Left kidney (tissue), 1 donor: ENCODE measurements at regions not wholly inside any gene's neighbourhood (a gene's known extent, or its start where the extent isn't known, plus 50 kb on each side); places are given as distances from the start of the nearest gene placed in this dataset.
"Not testable (repeated sequence)": the region's sequence is repeated elsewhere in the genome, so short reads cannot be mapped to it uniquely, and the experiment has no call there.

Experiments used
- DNase-seq: peaks from one replicate; pipeline ENCODE4 v3.0.0-alpha.2; 2013

GRCh38 chr10:121690152-121690848, 92.1 kb upstream of the FGFR2 start:
- DNase-seq, result no peak

GRCh38 chr10:121687095-121687813, 89.0 kb upstream of the FGFR2 start:
- DNase-seq, result no peak

GRCh38 chr10:121684276-121684675, 86.0 kb upstream of the FGFR2 start:
- no peak for DNase-seq

- no peak for DNase-seq
These were observed 85.6 kb upstream of the FGFR2 start for GRCh38 chr10:121683816-121684215.

- no peak for DNase-seq
These were observed 85.1 kb upstream of the FGFR2 start for GRCh38 chr10:121683366-121683765.

DNA sequence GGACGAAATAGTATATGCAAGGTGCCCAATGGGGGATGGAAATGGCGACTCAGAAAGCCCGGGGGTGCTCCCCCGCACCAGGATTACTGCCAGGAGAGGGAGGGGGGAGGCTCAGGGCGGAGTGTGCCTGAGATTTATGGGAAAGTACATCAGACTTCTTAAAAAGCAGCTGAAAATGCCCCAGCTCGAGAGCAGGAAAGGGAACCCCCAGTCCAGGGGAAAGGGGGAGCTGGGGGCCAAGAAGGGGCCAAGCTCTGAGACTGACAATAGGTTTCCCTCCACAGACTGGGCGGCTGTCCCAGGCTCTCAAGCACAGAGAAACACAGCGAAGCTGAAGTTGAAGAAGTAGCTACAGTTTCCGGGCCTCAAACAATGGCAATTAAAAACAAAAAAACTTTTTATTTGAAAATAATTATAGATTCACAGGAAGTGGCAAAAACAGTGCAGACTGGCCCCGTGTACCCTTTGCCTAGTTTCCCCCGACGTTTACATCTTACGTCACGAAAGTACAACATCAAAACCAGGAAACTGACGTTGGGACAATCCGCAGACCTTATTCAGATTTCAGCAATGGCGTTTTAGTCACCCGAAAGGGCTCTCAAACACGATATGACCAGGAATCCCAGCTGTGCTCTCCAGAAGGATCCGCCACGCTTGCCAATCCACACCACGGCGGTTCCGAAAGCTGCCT, 83.9 kb upstream of the FGFR2 start:
- DNase-seq, result no peak

DNA sequence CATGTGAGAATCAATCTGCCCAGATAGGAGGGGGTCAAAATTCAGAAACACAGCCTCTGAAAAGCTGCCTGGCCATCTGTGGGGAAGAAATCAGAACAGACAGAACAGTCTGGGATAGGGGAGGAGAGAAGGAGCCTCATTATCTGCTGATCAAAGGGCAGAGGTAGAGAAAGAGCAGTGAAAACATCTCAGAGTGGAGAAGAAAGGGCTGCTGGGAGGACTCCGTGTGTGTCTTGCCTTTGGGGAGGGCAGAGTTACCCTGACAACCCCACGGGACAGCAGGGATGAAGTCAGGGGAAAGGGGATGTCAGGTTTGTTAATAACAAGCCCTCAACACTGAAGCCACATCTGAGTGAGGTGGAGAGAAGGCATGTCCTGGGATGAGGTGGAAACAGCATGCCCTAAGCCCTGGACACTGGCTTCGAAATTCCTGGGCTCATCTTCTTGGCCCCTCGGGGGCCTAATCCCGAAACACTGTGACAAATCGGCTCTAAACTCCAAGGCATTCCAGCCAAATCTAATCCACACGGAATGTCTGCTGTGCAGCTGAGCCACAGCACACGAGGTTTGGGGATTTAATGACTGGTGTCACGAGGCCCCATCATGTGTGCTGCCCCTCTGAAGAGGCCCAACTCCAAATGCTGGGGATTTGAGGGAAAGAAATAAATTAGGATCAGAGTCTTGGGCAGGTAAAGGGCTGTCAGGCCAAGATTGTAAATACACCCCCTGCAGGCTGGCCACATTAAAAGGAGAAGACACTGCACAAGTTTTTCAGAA, 82.8 kb upstream of the FGFR2 start:
- no peak for DNase-seq

GRCh38 chr10:121679916-121680315, 81.7 kb upstream of the FGFR2 start:
- DNase-seq, result no peak

- no peak for DNase-seq
These were observed 80.5 kb upstream of the FGFR2 start for GRCh38 chr10:121678631-121679174.

DNA sequence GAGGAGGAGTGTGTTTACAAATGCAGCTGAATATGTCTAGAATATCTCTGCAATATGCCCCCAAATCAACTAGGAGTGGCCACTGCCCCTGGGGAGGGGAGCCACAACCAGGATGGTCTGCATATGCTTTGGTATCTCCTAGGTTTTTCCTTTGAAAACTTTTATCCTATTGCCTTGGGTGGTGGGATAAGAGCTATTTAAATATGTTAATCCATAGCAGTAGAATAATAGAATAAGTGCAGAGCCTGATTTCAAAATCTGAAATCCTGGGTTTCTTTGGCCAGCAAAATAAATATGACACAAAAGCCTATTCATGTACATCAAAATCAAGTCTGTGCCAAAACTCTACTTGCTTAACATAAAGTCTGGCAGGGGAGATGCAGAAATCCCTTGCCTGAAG, 79.6 kb upstream of the FGFR2 start:
- DNase-seq, result no peak

DNA sequence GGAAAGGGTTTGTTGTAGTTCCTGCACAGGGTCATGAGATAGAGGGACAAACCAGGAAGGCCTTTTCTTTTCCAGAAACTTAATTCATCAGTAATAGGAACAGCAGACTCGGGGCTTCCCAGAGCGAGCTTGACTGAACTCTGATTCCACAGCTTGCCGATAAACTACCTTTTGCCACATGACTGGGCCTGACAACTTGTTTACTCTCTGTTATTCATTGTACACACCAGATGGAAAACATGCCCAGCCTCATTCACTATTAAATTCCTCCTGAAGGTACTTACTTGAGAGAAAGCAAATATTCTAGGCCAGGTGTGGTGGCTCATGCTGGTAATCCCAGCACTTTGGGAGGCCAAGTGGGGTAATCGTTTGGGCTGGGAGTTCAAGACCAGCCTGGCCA, 77.1 kb upstream of the FGFR2 start:
- no peak for DNase-seq

GRCh38 chr10:121674885-121675284, 76.6 kb upstream of the FGFR2 start:
- no peak for DNase-seq

DNA sequence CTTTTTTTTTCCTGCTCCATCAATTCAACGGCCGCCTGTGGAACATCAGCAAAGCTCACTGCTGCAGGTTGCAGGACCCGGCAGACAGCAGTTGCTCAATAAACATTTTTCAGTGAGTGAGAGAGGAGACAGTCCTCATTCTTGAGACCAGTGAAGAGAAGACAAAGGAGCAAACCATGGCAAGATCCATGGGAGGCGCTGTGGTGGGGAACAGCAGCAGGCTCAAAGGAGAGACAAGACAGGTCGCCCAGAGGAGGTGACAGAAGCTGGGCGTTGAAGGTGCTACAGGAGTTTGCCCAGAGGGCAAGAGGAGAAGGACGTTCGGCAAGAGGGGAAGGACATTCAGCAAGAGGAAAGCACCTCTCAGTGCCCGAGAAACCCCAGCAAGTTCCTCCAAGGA, 74.5 kb upstream of the FGFR2 start:
- no peak for DNase-seq

GRCh38 chr10:121669840-121670239, 71.6 kb upstream of the FGFR2 start:
- not testable (repeated sequence) for DNase-seq

GRCh38 chr10:121669028-121669374, 70.8 kb upstream of the FGFR2 start:
- DNase-seq, result no peak

DNA sequence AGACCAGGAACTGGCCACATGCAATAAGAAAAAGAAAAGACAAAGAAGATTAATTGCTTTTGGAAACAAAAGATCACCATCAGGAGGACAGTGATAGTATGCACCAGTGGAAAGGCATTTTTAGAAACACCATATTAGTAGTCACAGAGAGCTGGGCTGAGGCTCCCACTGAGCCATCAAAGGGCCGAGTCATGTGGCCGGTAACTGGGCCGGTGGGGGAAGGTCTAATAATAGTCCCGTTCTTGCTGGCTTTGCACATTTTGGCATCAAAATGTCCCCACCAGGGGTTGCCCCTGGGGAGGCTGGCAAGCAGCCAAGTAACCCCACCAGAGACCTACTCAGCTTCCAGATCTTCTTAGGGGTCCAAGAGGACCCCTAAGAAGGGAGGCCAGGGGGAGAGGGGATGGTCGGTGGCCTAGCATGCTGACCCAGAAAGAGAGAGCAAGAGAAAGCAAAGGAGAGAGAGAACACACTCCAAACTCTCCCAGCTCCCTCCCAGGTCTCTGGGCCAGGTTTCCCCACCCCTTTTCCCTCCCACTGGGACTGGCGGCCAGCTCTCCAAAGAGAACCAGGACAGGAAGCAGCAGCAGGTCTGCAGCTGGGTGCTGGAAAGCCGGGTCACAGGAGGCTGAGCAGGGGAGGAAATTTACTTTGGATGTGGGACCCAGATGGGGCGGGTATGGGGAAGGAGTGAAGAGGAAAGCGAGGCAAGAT, 70.2 kb upstream of the FGFR2 start:
- DNase-seq, result peak; percentile 55

DNA sequence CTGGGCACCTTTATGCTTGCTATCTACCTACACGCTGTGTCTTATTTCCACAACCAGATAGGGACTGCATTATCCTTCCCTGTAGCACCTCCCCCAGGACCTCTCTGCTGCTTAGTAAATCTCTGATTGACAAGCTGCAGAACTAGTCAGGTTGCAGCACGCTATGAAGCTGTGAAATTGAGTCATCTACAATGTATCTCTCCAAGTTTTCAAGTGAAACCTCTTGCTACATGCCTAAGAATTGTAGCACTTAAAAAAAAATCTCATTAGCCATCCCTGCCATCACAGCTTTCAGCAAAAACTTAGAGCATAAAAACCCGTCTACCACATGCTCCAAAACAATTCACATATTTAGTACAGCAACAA, 69.7 kb upstream of the FGFR2 start:
- DNase-seq, result no peak

- no peak for DNase-seq
These were observed 67.6 kb upstream of the FGFR2 start for GRCh38 chr10:121665809-121666208.

- DNase-seq, result no peak
These were observed 66.4 kb upstream of the FGFR2 start for GRCh38 chr10:121664671-121665070.

DNA sequence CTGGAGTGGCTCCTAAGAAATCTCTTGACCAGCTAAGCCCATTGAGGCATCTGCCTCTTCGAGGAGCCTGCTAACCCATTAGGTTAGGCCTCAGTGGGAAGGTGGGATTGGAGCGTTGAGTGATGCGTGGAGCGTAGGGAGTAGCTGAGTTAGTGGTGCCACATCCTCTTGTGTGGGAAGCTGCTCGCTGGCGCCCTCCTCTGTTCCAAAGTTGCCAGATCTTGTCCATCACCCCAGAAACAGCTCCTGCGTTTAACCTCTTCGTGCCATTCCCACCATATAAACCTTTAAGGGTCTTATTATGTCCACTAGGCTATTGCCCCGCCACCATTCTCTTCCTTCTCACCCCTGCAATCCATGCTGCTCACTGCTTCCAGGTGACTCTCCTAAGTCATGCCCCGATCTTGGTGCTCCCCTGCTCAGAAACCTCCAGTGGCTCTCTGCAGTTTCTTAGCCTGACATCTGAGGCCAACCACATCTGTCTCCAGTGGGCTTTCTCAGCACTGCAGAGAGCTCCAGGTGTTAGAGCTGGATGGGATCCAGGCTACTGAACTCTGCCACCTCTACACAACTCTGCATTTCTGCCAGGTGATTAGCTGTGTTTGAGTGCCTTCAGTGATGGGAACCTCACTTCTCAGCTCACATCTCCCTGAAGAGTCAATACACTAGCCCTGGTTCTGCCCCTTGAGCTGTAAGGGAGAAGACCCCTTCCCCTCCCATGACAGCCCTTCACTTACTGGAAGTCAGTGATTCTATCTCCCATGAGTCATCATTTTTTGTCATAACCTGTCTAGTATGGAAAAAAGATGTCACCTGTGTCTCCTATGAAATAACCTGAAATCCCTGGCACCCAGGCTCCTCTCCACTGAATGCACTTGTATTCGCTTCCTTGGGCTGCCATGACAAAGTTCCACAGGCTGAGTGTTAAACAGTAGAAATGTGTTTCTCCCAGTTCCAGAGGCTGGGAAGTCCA, 65.0 kb upstream of the FGFR2 start:
- no peak for DNase-seq

DNA sequence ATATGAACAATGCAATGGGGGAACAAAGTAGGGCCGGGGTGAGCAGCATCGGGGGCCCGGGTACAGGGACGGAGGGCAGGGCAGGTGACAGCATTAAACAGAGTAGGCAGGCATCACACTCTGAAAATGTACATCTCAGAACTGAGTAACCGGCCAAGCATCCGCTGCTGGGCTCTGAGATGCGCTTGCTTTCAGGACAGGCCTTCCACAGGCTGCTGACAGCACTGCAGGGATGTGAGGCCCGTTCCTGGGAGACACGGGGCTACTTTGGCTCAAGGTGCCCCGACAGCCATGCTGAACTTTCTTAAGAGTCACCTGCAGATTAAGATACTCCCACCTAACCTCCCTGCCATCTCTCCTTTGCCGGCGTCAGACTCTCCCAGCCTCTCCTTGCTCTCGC, 64.3 kb upstream of the FGFR2 start:
- no peak for DNase-seq
